GM04503 (cell line): ENCODE measurements at regions not wholly inside any gene's neighbourhood (a gene's known extent, or its start where the extent isn't known, plus 50 kb on each side); places are given as distances from the start of the nearest gene placed in this dataset.
"Not testable (repeated sequence)": the region's sequence is repeated elsewhere in the genome, so short reads cannot be mapped to it uniquely, and the experiment has no call there.

Experiments
- DNase-seq: peaks from one replicate; pipeline ENCODE4 v3.0.0-alpha.2; 2012; ENCODE audit warnings: low read depth

DNA sequence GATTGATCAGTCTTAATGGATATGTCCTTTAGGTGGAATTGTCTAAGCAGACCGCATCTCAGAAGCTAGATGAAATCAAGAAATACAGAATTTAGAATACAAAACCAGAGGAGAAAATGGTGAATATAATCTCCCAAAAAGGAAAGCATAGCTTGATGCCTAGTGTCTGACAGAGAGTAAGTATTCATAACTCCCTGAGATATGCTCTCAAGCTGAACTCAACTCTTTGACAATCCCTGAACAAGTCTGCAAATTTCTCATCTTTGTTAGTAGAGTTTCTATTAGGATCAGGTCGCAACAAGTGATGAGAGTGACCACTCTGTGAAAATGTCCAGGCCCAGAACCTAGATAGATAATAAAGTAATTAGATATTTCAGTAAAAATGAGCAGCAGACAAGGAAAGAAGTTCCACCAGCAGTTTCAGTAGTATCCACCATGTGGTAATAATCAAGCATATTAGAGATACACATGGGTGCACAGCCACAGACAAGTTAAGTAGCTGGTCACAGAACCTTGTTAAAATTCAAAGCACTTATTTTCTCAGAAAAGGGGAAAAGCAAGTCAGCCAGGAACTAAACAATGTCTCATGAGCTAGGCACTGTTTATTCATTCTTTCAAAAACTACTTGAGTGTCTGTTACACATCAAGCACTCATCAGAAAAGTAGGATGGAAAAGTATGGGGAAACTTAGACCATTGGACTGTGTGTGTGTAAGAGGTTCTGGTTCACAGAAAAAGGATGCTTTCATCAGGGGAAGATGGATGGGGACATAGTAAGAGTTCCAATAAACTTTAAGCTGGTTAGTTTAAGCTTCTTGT, 481.5 kb upstream of the TUSC1 start:
- no peak for DNase-seq

DNA sequence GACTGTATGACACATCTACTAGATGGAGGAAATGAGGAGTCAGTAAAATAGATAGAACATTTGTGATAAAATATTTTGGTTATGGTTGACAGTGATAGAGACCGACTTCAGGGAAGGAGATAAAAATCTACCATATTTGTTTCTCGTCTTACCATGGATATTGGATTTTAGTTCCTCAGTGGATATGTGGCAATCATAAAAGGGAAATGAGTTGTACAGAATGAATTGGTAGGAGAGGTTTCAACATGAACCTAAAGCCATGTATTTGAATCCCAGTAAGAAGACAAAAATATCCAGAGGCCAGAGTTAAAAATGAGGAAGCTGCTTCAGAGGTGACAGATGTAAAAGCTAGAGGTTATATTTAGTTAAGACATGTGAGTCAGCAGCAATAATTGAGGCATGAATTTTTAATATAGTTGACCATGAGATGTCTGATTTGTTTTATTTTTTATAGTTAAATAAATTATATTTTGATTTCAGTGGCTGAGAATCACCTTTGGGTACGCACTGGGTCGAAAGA, 480.4 kb upstream of the TUSC1 start:
- no peak for DNase-seq

DNA sequence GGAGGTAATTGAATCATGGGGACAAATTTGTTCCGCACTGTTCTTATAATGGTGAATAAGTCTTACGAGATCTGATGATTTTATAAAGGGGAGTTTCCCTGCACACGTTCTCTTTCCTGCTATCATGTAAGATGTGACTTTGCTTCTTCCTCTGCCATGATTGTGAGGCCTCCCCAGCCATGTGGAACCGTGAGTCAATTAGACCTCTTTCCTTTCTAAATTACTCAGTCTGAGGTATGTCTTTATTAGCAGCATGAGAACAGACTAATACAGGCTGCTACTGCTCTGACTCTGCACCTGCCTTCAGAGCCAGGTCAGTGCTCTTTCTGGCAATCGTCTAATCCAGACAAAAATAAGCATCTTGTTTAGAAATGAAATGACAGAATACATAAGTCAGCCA, 479.2 kb upstream of the TUSC1 start:
- DNase-seq: no peak

DNA sequence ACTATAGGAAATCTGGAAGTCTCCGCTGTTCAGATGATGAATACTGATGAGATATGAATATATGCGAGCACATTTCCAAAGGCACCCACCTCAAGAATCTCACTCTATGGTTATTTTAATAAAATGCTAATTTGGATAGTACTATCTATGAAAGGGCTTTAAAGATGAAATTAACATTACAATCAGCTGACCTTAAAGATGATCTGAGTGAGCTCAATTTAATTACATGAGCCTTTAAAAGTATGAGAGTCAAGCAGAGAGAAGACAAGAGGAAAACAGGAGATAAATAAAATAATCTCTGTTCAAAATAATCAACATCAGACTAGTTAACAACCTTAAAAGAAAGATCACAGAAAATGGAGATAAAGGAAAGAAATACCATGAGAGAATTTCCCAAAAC, 474.1 kb upstream of the TUSC1 start:
- no peak for DNase-seq

DNA sequence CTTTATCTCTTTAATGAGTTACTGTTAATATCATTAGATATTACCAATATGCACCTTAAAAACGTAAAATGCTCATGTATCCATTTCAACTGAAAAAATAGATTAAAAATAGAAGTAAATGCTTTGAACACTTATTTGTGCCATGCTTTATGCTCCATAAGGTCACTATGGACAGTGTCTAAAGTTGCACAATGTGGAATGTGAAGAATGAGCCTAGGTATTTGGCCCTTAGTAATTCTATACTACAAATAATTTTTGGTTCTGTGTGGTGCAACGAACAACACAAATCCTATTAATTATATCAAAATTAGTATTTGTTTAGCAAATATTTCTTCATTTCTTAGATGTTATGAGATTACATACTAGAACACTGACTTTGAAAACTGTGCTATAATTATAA, 469.9 kb upstream of the TUSC1 start:
- DNase-seq: no peak

DNA sequence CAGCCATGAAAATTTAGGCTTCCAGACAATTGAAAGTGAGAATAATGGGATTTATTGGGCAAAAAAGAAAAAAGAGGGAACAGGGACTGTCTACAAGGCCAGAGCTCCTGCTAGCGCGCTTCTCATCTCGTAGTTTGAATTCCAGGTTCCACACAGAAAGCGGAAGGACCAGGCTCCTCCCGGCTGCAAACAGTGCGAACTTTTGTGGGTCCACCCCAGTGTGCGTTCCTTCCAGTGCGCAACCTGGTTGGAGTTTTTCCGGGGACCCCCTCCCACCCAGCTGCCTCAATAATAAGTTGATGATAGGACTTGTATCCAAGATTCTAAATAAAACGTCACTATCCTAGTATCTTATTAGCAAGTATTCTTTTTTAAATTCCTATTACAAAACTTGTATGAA, 467.7 kb upstream of the TUSC1 start:
- no peak for DNase-seq

DNA sequence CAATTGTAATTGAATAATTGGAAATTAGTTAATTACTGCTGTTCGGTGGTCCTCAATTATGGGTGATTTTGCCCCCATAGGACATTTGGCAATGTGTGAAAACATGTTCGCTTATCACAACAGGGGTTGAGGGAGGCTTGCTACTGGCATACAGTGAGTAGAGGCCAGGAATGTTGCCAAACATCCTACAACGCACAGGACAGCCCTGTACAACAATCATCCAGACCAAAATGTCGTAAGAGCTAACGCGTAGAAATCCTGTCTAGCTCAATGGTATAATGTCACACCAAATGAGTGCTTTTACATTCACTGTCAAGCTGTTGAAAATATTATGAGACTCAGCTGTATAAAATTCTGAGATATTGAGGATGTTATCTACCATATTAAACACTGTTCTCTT, 464.4 kb upstream of the TUSC1 start:
- DNase-seq: no peak

DNA sequence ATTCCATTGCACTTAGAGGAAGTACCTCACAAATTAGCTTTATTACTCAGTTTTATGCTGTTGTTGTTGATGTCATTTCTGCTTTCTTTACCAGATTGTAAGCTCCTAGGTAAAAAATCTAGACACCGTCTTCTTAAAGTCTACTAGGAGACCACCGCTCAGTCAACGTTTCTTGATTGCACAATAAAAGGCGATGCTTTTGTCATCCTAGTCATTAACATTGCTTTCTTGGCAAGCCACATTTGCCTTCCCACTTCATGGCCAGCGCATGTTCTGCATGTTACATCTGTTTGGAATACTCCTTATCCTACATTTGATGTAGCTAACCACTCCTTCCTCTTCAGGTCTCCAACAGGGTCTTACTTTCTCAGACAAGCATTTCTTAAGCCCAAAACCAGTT, 464.0 kb upstream of the TUSC1 start:
- no peak for DNase-seq

DNA sequence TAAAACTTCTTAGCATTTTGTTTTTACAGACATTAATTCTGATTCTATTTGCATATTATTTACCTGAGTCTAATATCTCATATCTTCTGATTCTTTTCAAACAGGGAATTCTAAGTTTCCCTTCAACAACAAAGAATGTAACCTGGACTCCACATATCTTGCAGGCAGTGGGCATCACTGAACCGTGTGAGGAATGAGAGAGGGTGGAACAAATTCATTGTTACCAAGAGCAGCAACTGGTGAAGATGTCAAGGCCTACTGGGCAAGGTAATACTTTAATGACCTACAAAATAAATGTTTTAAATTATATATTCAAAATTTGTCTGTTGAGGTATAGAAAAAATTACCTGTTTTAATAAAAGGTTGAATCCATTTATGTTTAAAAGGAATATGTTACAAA, 455.3 kb upstream of the TUSC1 start:
- no peak for DNase-seq

DNA sequence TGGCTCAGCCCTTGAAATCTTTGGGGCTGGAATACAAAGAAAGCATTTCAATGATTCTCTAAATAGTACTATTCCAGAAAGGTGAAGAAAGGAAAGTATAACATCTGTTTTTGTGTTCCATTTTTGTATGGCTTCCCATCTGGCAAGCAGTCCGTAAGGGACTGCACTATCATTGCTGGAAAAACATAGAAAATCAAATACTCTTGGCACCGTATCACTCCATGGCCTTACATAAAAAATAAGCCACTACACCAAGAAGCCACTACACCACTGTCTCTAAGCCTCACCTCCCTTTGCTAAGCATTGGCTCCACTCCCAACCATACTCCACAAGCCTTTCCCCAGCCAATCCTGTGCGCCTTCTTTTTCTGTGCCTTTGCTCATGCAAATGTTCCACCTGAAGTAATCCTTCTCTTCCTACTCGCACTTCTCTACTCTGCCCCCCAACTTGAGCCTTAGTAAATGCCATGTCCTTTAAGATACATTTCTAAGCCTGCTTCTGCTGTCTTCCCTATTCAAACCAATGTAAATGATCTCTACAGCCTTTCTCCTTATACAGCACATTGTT, 454.6 kb upstream of the TUSC1 start:
- no peak for DNase-seq

DNA sequence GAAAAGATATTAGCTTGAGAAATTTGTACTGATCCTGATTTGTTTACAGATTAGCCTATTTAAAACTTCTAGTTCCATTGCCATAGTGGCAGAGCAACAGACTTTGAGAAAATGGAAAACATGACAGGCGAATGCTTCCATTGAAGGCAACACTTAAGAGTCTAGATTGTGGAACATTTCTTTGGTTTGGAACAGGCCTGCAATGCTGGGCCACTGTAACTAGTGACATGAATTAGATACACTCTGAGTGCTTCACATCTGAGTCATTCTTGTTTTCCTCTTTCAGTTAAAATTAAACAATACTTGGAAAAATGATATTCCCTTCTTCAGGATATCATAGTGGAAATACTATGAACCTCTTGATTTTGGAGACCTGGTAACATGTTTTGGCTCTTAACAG, 453.6 kb upstream of the TUSC1 start:
- peak; percentile 61 for DNase-seq

DNA sequence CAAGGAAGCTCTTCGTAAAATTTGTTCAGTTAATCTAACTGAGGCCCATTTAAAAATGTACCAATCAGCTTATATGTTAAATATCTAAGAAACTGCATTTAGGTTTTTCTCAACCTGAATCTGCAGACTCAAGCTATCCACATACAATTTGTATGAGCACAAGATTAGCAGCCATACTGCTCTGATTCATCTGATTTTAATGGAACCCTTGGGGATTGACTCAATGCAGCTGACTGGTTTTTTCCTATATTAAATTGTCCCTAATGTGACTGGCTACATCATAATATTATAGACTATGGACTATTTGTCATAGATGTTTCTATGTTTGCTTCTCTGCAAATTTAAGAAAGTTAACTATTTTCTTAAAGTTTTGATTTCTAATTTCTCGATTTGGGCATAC, 451.0 kb upstream of the TUSC1 start:
- peak; percentile 31 for DNase-seq

DNA sequence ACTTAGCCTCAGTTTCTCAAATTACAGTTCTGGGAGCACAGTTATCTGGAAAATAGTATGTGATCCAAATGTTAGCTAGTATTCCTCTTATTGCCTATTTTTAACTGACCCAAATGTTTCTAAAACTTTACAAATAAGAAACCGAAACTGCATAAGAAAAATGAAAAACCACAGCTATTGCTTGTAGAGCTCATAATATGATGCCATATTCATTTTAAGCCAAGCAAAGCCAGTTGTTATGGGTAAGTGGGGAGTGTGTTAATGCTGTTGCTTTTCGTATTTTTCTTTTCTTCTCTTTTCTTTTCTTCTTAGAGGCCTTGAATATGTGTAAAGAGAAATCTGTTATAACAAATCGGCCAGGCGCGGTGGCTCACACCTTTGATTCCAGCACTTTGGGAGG, 447.4 kb upstream of the TUSC1 start:
- DNase-seq: no peak

DNA sequence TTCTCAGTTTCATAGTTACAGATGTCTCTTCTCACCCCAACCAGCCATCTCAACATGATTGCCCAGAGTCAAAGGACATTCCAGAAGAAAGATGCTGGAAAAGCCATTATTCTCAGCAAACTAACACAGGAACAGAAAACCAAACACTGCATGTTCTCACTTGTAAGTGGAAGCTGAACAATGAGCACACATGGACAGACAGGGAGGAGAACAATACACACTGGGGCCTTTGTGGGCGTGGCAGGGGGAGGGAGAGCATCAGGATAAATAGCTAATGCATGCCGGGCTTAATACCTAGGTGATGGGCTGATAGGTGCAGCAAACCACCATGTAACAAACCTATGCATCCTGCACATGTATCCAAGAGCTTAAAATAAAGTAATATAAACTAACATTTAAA, 437.8 kb upstream of the TUSC1 start:
- DNase-seq: not testable (repeated sequence)

DNA sequence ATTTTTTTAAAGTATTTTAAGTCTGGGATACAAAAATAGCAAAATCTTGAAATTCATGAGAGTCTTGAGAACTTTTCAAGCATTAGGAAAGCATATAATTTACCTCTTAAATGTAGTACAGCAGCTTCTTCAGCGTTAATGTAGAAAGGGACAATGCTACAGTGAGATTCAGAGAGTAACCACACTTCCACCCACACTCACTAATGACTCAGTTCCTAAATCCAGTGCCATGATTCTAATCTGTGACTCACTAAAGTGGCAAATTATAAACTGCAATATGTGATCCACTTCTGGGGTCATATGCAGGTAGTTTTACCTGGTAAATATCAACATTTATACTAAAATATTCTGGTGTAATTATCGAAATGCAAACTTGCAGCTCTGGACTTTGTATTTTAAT, 434.5 kb upstream of the TUSC1 start:
- DNase-seq: no peak

DNA sequence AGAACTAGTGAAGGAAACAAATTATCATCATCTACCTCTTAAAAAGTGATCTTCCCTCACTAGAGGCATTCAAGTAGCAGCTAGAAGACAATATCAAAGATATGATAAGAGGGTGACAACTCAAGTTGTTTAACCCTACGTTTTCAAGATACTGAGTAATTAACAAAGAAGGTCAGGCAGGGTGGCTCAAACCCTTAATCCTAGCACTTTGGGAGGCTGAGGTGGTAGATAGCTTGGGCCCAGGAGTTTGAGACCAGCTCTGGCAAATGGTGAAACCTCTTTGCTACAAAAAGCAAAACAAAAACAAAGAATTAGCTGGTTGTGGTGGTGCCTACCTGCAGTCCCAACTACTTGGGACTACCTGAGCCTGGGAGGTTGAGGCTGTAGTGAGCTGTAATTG, 408.2 kb upstream of the TUSC1 start:
- no peak for DNase-seq

DNA sequence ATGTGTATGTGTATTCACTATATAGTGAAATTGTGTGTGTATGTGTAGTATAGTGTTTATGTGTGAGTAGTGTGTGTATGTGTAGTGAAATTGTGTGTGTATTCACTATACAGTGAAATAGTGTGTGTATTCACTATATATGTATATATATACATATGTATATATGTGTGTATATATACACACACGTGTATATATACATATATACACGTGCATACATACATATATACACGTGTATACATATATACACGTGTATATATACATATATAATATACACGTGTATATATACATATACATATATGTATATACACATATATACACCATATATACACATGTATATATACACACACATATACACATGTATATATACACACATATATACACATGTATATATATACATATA, 403.6 kb upstream of the TUSC1 start:
- no peak for DNase-seq

DNA sequence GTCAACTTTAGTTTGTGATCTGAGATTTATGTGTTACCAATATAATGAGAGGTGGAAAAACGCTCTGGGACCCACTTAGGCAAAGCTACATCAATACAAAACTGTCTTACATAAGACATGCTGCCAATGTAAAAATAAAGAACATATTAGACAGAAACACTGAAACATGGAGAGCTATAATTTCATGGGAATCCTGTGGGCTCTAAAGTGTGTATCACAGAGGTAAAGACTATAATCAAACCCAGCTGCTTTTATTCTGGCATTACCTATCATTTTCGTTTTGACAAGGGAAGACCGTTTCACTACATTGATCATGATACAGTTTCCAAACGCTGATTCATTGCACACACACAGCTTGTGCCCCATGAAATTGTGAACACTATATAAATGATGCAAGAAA, 400.5 kb upstream of the TUSC1 start:
- DNase-seq: no peak

DNA sequence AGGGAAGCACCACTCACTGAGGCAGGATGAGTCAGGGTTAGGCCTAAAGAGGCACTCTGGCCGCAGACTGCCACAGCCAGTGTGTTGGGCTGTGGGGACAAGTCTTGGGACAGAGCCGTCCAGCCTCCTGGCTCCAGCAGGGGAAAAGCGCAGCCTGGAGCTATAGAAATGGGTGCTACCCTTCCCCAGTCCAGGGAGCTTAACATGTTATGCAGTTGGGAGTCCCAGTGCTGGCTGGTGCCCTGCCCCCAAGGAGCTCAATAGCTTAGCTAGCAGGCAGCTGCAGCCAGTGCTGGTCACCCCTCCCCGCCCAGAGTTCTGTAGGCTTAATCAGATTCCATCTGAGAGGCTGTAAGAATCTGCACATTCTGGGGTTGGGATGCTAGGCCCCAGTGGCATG, 399.6 kb upstream of the TUSC1 start:
- DNase-seq: no peak

DNA sequence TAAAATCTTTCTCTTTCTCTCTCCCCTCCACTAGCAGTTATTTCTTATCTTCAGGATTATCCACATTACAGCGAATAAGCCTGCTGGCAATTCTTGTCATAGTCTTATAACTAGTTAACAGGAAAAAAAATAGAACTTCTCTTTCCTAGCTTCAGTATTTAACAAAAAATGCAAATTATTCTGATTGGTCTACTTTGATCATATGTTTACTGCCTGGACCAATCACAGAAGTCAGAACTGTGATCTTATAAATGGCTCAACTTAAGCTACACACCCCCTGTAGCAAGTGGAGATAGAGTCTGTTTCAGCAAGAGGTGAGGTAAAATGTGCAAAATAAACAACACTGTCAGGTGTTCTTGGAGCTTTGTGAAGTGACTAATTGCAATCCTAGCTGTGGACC, 389.4 kb upstream of the TUSC1 start:
- no peak for DNase-seq

DNA sequence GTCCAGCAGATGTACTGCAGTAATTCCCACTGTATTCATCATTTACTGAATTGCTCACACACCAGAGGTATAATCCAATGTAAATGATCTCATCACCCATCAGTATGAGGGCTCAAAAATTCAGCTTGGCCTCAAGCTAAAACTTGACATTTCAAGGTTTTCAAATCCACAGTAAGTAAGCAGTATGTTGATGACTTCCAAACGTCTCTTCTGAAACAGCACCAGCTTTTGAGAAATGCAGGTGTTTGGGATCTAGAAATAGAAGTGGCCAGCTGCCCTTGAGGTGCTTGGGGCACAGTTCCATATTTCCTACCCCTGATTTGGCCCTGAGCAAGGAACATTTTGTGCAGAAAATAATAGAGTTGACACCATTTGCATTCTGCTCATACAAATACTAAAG, 388.0 kb upstream of the TUSC1 start:
- DNase-seq: no peak

DNA sequence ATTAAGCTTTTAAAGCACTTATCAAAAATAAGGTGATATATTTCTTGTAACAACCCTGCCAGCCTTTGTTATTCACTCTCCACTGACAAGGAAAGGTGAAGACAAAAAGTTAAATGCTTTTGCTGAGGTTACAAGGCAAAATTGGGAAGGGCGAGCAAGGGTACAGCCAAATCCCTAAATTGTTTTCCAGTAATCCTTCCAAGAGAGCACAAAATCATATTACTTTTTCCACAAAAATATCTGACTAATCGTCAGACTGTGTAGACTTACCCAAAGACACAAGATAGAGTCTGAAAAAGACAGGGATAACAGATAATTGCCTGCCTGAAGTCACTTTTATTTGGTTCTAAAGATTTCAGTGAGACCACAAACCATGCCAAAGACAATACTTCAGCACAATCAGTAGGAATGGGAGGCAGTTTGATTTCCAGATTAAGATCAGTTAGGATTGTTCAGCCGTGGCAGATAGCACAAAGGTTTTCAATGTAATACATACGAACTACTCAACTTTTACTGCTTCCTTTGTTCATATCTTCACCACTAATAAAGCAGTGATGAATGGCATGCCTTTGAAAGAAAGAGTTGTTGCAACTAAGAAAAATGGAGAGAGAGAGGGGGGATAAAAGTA, 383.8 kb upstream of the TUSC1 start:
- no peak for DNase-seq

DNA sequence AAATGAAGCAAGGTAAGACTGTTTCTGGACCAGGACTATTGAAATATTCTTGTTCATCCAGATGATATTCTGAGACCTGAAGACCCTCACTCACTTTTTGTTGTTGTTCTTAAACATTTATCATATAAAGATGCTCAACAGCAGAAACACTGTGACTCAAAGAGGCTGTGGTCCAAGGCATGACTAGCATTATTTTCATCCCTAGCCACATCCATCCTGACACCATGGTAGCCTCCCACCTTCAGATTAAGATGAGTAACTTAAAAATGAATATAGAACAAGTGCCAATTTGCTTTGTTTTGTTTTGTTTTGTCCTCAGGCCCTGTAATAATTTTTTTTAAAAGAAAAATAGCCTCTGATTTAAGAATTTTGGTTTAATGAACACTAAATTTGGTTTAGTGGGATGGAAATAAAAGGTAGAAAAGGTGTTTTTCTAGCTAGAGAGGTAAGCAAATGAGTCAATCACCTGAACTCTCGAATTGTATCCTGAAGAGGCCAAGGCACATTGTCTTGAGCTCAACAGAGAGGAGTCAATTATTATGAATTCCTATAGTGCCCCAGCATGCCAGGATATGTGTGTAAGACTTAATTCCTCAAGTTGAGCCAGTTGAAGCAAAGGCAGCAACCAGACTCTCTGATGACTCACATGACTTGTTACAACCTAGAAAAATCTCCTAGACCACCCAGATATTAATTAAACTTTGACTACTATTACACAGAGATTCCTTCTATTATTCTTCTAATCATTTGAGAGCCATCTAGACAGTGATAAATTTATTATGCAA, 380.1 kb upstream of the TUSC1 start:
- peak; percentile 27 for DNase-seq
